Ureter (tissue), 1 donor: ENCODE measurements at regions not wholly inside any gene's neighbourhood (a gene's known extent, or its start where the extent isn't known, plus 50 kb on each side); places are given as distances from the start of the nearest gene placed in this dataset.

ENCODE experiments used
- DNase-seq: peaks from one replicate; pipeline ENCODE4 v3.0.0-alpha.2; 2020; ENCODE audit warnings: low spot score
- donor health status: DM: yes; HTN: yes; CAD: no.

DNA sequence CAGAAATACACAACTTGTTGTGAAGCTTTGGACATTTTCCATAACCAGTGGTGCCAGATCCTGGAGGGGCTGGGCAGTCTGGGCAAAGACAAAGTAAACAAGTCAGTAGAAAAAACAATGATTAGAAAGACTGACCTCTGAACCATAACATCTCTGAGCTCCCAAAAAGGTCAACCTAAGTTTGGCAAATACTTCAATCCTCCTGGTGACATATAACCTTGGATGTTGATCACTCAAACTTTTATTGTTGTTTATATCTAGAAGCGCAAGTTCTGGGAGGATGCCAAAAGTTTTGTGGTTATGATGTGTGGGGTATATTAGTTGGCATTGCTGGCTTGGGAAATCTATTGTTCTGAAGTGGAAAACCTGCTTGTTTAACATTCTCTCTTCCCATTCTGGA lies 257.7 kb downstream of the DIPK2A start:
- DNase-seq: no peak

DNA sequence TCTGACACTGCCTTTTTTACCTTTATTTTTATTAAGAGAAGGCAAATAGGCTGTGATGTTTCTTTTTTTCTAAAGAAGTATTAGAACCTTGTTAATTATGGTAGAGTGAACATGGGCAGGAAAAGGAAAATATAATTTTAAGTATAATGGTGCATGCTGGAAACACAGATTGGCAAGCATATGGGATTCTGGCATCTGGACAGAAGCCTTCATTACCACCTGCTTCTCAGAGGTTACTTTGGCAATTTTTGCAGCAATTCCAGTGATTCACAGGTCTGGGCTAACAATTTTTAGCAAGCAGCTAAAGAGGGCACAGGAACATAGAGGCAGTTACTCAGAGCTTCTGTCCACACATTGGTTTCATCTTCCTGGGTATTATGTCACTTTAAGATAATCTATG lies 258.3 kb downstream of the DIPK2A start:
- no peak for DNase-seq

DNA sequence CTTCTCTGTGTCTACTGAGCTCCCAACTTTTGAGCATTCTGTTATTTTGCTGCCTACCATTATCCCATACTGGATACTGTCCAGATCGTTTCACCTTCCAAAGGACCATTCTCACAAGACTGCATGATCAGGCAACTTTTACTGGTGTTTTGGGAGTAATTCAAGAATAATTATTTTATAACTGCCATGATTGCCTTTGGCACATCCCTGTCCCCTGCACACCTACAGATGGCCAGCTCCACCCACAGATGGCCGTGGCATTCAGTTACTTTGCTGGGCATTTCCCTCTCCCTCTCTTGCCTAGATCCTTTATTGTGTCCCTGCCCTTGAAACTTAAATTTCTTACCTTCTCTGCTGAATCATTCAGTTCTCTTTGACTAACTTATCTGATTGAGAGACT lies 263.9 kb downstream of the DIPK2A start:
- DNase-seq: no peak

DNA sequence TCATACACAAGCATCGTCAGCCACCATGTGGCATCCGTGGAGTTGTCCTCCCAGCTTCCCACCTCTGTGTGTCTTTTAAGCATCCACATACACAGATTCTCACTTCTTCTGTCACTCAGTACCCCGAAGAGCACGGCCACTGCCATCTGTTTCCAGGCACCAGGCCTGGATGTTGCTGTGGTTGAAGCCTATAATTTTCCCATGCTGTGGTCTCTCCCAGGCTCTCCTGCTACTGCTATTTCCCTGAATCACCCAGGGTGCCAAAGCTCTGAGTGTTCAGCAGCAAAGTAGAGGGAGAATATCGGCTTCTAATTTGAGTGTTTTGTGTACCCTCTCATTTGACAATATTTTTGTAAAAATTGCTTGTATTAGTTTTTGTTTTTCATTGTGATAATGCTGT lies 265.7 kb downstream of the DIPK2A start:
- DNase-seq: no peak

DNA sequence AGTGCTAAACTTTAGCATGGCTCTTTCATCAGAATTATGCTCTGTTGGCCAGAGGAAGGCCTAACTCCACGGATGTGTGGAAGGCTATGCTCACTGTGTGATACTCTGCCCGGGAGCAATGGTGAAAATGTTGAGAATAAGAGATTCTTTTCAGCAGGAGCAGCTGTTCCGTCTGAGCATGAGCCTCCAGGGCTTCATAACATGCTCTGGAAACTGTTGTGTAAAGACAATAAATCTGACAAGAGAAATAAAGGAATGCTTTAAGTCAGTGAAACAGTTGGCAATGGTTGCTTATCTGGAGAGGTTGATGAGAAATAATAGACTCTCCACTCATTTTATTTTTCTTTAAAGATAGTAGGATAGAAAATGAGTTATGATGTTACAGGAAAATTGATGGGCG lies 269.8 kb downstream of the DIPK2A start:
- DNase-seq: no peak

DNA sequence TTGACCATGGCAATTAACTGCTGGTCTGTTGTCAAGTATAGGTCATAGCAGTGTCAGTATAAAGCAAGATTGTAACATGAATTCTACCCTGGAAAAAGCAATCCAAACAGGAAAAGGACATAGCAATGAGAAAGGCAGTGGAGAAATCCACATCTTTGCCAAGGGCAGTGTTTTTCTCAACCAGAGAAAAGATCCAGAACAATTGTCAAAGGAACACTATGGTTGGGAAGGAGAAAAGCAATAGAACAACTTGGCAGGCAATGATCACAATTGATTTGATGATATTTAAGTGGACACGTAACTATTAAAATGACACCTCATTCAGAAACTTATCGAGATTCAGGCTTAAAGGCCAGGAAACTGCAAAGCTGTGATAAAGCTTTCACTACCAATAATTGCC lies 271.1 kb downstream of the DIPK2A start:
- no peak for DNase-seq

DNA sequence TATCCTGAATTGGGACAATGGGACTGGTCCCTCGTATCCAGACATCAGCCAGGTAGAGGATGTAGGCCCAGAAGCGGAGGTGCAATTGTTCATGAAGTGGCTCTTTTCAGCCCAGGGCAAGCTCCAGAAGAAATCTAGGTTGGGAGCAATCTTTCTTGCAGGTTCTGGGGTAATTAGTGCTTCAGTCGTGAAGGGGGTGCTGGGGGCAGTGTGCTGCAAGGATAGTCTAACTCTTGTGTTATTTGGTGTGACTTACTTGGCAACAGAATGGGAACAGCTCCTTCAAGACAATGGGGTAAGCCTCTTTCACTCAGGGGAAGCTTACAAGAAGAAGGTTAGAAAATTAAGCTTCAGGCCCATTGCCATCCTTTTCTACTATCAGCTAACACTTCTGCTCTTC lies 273.0 kb downstream of the DIPK2A start:
- no peak for DNase-seq

DNA sequence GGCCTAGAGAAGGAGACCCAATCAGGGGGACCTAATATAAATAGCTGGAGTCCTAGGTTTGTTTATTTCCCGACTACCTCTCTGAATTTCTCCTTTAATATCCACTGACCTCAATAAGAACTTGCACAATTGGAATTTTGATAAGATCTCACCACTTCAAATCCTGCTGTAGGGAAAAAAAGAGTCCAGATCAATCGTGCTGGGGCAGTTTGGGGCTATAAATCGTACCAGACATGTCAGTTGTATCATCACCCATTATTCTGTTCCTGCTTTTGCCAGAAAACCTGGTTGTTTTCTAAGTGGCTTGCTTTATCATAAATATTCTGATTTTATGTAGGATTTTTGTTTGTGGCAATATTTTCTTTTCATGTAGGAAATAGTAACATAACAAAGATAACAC lies 281.3 kb downstream of the DIPK2A start:
- DNase-seq: no peak

DNA sequence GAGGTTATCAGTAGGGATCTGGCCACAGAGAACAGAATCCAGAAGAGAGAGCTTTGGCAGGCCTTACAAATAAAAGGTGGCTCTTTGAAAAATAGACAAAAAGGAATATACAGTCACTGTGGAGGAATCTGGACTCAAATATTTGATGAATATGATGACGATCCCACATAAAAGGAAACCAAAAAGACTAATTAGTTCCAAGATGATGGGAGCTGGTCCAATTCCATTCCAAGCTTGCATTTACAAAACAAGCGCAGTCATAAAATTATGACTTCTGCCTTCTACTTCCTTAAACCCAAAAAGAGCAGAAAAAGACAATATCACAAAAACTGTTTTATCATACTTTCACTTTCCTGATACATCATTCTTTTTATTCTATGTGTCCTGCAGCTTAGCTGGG lies 285.8 kb downstream of the DIPK2A start:
- no peak for DNase-seq

DNA sequence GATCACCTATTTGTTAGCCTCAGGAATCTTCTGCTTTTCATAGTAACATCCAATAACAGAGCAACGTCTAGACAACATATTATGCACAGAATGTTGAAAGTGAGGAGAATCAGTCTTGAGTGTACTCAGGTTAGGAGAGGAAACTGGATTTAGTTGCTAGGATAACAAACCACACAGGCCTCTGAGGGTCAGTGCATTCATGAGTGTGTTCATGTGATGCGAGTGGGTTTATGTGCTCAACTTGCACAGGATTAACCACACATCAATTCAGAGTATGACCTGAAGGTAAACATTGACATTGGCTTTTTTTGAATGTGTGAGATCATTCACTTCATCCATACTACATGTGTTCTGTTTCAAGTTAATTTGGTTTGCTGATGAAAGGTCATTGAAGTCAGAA lies 287.6 kb downstream of the DIPK2A start:
- DNase-seq: no peak

DNA sequence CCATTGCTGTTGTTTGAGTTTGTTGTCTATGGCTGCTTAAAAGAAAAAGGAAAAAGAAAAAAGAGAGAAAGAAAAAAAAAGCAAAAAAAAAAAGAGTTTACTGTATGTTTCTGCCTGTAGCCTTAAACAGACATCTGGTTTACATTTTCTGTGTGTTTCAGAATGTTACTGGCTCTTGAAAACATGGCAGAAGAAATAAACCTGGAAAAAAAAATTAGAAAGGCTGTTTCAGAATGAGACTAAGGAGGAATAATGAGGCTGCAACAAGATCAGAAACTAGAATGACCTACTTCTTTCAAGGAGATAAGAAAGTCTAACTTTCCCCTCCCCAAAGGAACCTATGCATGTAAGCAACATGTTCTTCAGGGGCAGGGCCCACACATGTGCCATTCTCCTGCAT lies 292.1 kb downstream of the DIPK2A start:
- DNase-seq: no peak

DNA sequence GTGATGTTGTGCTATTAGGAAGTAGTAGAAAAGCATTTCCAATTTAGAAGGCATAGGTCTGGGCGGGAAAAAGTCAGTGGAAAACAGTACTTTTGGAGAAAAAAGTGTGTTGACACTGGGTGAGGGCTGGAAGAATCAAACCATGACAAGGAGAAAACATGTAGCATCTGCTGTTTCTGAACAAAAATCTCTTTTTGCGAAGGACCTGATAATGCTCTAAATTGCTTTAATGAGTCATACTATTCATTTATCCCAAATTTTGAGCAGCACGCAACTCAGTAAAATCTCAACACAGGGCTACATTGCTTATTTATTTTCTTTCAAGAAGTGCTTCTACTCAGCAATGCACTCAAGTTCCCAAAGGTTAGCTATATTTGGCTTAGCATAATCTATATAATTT lies 292.7 kb downstream of the DIPK2A start:
- DNase-seq: no peak

DNA sequence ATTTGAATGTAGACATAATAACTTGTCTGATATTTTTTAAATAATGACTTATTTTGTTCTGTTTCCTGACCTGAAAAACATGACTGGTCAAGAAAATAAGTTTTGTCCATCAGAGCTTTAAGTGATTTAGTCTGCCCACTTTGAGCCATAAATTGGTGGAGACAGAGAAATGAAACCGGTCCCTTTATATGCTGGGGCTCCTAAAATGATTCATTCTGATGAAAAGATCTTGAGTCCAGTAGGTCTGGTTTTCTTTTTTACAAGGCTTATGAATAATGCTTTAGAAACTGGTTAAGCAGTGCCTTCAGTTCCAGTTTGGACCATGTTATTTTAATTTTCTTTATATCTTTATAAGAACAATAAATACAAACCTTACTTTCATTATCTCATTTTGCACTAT lies 293.2 kb downstream of the DIPK2A start:
- DNase-seq: no peak

DNA sequence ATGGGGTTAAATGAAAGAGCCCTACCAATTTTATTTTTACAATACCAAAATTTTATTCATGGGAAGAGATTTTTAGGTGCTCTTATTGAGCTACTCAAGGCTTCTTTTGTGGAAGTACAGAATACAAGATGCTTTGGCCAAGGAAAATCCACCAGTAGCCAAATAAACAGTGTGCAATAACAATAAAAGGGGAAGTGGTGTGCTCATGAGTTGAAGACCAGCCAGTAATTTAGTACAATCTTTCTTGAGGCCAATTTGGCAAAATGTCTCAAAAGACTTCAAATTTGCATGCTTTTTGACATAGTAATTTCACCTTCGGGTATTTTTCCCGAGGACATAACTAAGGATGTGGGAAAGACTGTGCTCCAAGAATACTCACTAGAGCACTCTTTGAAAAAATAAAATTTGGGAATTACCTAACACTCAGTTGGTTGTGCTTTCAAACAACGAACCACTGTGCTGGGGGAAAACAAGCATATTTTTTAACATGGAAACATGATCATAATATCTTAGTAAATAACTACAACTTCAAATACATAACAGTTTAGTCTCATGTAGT lies 294.0 kb downstream of the DIPK2A start:
- no peak for DNase-seq

DNA sequence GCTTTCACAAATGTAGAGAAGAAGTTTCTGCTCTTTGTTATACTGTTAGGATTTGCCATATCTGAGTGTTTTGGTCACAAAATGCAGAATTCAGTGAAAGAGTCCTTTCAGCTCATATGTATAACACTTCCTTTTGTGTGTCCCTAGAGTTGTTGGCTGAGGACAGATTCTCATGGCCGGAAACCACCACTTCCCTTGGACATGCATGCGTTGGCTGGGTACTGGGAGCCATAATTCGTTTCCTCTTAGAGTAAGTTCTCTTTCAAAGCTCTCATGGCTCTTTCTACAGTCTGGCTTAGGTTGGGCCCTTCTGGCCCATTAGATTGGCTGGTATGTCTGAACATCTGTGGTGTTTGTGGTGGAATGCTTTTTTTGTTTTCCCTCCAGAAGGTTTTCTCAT lies 298.5 kb downstream of the DIPK2A start:
- DNase-seq: no peak

DNA sequence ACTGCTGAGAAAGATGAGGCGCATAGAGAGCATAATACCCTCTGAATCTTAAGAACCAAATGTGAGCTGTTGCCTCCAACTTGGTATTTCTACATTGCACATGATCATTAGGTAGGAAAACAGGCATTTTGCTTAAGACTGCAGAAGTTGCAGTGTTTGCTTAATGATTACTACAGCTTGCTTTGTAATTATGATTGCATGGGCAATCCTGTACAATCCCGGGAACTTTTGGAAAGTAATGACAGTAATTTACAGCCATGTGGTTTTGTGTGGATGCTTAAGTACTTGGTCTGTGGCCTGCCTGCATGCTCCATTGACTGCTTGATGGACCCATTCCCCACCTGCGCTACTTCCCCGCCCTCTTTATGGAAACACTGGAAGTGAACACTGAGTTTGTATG lies 301.1 kb downstream of the DIPK2A start:
- DNase-seq: no peak

DNA sequence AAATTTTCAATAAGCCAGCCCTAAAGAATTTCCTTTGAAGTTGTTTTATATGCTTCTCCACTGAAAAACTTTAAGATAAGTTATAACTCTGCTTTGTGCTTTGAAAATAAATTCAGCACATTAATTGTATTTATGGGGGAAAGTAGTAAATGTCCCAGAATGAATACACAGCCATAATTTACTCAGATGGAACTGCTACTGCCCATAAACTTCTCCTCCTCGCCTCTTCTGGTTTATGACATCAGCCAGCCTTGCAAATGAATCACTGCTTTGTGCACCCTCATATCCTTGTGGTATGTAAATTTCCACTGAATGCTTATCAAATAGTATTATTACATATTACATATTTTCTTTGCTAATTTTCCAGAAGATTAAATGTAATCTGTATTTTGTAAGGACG lies 302.0 kb downstream of the DIPK2A start:
- no peak for DNase-seq

DNA sequence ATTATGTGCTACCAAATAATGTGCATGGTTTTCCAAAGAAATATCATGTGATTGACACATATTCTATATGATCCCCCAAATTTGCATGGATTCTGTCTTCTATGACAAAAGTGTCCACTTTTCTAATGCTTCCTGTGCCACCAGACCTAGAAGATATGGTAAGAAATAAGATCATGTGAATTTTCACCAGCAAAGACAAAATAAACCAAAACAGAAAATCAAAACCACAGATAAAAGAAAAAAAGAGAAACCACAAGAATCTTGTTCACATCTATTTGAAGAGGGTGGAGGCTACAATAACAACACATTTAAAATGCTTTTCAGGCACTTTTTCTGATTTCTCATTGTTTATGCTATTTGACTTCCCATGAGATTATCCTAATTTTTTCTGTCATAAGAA lies 303.4 kb downstream of the DIPK2A start:
- DNase-seq: no peak

DNA sequence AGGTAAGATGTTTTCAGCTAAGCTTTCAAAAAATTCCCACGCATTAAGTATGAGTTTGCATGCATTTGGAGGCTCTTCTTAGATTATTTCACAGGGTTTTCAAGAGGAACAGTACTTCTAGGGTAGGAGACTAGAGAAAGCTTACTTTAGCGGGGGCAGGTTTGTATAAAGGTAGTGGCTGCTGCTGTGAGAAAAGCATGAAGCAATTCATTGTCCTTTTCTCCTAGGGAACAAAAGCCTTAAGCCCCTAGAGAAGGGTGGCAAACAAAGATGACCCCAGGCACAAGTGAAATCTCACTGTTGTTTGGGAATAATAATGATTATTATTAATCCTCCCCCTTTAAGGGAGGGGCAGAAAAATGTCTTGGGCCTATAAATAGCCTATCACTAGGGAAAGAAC lies 310.7 kb downstream of the DIPK2A start:
- no peak for DNase-seq

DNA sequence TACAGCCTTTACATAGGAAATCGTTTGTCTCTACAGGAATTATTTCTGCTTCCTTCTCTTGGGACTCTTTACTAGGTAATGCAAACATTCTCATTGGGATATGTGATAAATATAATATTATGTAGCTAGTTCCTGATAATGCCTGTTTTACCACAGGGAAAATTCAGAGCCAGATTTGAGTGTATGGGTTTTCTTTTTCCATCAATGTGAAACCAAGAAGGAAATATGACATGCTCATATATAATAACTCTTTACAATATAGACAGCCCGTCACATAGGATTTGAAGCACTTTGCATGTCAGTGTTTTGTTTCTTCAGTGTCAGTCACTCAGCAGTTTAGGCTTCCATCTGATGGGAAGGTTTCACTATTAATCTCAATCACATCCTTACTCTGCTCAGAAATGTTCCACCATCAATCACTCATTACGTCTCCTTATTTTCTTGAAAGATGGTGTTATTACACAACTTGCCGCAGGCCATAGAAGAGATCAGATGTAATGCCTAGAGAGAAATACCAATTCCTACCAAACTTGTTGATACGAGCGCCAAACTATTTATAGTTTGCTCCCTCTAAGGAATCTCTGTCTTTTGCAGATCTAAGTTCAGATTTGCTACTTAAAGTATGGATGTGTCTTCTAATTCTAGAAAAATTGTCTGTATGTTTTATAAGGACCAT lies 314.8 kb downstream of the DIPK2A start:
- DNase-seq: no peak

DNA sequence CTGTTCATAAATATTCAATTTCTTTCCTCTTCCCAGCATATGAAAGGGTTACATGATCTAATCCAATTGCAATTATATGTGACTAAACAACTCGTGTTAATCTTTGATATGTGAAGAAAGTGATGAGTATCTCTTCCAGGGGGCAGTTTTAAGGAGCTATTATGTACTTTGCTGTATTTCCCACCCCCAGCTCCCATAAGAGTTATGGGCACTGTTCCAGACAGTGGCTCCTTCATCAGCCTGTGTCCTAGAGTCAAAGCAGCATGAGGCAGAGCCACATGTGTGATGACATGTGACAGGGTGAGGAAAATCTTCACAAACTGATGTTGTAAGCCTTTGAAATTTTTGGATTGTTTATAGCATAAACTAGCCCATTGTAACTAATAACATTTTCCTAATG lies 315.4 kb downstream of the DIPK2A start:
- DNase-seq: no peak

DNA sequence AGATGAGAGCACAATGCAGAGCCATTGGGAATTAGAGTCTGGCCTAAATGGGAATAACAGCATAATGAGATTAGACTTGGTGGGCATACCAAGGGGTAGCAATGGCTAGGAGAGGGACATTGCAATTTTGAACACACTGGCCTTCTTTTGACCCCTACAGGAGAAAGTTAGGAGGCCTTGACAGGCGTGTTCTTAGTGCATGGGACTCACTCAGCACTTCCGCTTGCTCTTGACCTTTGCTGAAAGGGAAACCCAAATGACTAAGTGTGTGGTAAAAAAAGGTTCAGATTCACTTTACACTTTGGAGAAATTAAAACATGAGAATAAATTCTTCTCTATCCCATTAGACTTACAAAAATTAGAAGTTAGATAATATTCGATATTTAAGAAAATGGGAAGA lies 317.4 kb downstream of the DIPK2A start:
- no peak for DNase-seq

DNA sequence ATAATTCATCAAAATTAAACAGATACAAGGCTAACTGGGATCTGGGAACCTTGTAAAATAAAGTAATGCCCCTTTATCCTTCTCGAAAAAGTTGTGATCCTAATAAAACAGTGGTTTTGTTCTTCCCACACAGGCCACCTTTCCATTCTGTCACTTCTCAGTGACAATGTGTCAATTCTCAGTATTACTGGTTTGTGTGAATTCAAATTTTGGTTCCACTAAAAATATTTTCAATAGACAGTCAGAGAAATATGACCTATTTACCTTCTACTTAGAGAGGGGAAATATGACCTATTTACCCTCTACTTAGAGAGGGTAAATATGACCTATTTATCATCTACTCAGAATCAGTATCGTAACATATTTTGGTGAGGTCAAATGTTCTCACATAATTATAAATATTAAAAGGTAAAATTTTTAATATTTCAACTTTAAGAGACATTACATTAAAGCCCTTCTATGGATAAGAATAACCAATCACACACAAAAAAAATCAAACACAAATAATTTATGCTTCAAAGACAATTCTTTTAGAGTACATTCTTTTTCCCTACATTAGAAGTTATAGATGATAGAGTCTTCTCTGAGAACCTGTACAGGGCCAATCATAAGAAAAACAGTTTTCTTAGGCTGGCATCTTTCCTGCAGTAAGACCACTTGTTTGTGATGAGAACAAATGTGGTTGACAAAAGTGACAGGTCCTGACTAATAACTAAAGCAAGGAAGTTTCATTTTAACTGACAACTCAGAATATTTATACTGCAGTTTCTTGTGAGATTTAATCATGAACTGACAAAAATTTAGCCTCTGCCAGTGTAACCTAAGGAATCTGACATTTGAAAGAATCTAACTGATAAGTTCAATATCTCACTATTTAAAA lies 323.3 kb downstream of the DIPK2A start:
- no peak for DNase-seq
